Cardiac muscle cell (in vitro differentiated cells and primary cell): ENCODE measurements at regions not wholly inside any gene's neighbourhood (a gene's known extent, or its start where the extent isn't known, plus 50 kb on each side); places are given as distances from the start of the nearest gene placed in this dataset.
"Not testable (repeated sequence)": the region's sequence is repeated elsewhere in the genome, so short reads cannot be mapped to it uniquely, and the experiment has no call there.

Experiments
- DNase-seq, 2 donors: peaks; one replicate each; pipeline versions ENCODE4 v3.0.0 to v3.0.0-alpha.2; 2010 to 2017; ENCODE audit warnings: low read depth in 1 of 2, low spot score in 1 of 2
- H3K27ac ChIP-seq: fragments of 200-600 bp; sonication (generic); 2 replicates; pipeline ENCODE4 v1.5.1; 2016
- H3K27me3 ChIP-seq: fragments of 200-600 bp; sonication (generic); 2 replicates; pipeline ENCODE4 v1.6.0; 2016; ENCODE audit warnings: control low read depth
- H3K36me3 ChIP-seq: fragments of 200-600 bp; sonication (generic); 2 replicates; pipeline ENCODE4 v1.5.1; 2016; ENCODE audit warnings: control low read depth
- H3K4me1 ChIP-seq: fragments of 200-600 bp; sonication (generic); 2 replicates; pipeline ENCODE4 v1.8.1; 2017; ENCODE audit warnings: low read depth, mild to moderate bottlenecking, mixed run types
- H3K4me3 ChIP-seq: fragments of 200-600 bp; sonication (generic); 2 replicates; pipeline ENCODE4 v1.5.1; 2016; ENCODE audit warnings: mild to moderate bottlenecking
- H3K9me3 ChIP-seq: fragments of 200-600 bp; sonication (generic); 2 replicates; pipeline ENCODE4 v1.5.1; 2017; ENCODE audit warnings: low read depth, mild to moderate bottlenecking, control low read depth
- CTCF ChIP-seq: IDR thresholded peaks from 2 replicates; pipeline ENCODE4 v1.5.1; 2012; ENCODE audit warnings: low read depth, mild to moderate bottlenecking, low read length

- H3K36me3 ChIP-seq = no peaks in the 10 kb centered on the region
- no peak for DNase-seq
- TF ChIP-seq CTCF = no peak
Observed at GRCh38 chr1:194866153-194866552, 1679.7 kb upstream of the B3GALT2 start.

GRCh38 chr1:194865383-194865782 lies 1679.0 kb upstream of the B3GALT2 start:
- no peak overlapping the region for H3K4me3 ChIP-seq
- no peaks in the 10 kb centered on the region for H3K27me3 ChIP-seq
- H3K9me3 ChIP-seq = no peaks in the 10 kb centered on the region
- H3K4me1 ChIP-seq = no peaks in the 10 kb centered on the region
- H3K27ac ChIP-seq = no peak overlapping the region
- no peaks in the 10 kb centered on the region for H3K36me3 ChIP-seq
- no peak for DNase-seq
- no peak for TF ChIP-seq CTCF

More at GRCh38 chr1:194866153-194866552, 1679.7 kb upstream of the B3GALT2 start:
- Histone ChIP-seq H3K4me3 (no peak overlapping the region), H3K27me3 (no peaks in the 10 kb centered on the region), H3K27ac (no peak overlapping the region), H3K9me3 (no peaks in the 10 kb centered on the region), H3K4me1 (no peaks in the 10 kb centered on the region)

- no peaks in the 10 kb centered on the region for H3K9me3 ChIP-seq
- H3K4me3 ChIP-seq = no peak overlapping the region
- no peak for DNase-seq
- no peak overlapping the region for H3K27ac ChIP-seq
- H3K36me3 ChIP-seq = no peaks in the 10 kb centered on the region
- no peaks in the 10 kb centered on the region for H3K27me3 ChIP-seq
- TF ChIP-seq CTCF = no peak
- no peaks in the 10 kb centered on the region for H3K4me1 ChIP-seq
Observed at GRCh38 chr1:194862129-194862528, 1675.7 kb upstream of the B3GALT2 start.

GRCh38 chr1:194860248-194861201 lies 1674.1 kb upstream of the B3GALT2 start:
- no peak overlapping the region for H3K4me3 ChIP-seq
- no peak overlapping the region for H3K27ac ChIP-seq
- no peak for DNase-seq
- TF ChIP-seq CTCF = no peak
- no peaks in the 10 kb centered on the region for H3K4me1 ChIP-seq
- H3K9me3 ChIP-seq = no peaks in the 10 kb centered on the region
- no peaks in the 10 kb centered on the region for H3K27me3 ChIP-seq
- H3K36me3 ChIP-seq = no peaks in the 10 kb centered on the region

- not testable (repeated sequence) for DNase-seq, H3K27ac ChIP-seq, H3K27me3 ChIP-seq, H3K36me3 ChIP-seq, H3K4me1 ChIP-seq, H3K9me3 ChIP-seq, H3K4me3 ChIP-seq
Observed at GRCh38 chr1:194859481-194860154, 1673.2 kb upstream of the B3GALT2 start.

- not testable (repeated sequence) for H3K27me3 ChIP-seq, DNase-seq, H3K9me3 ChIP-seq, H3K36me3 ChIP-seq, H3K27ac ChIP-seq, H3K4me1 ChIP-seq, H3K4me3 ChIP-seq
Observed at GRCh38 chr1:194858811-194859480, 1672.5 kb upstream of the B3GALT2 start.
